SK-N-SH (cell line): ENCODE measurements at regions not wholly inside any gene's neighbourhood (a gene's known extent, or its start where the extent isn't known, plus 50 kb on each side); places are given as distances from the start of the nearest gene placed in this dataset.

Experiments used
- CTCF ChIA-PET: fragments of 300-600, 350-600 bp; formaldehyde crosslinking; extraction: SDS; loops from one replicate; lab custom pipeline; 2021; lab: Yijun Ruan, JAX
- POLR2A ChIA-PET: fragments of 350-600 bp; sonication (Branson Sonifier 250); formaldehyde crosslinking; extraction: SDS; loops from one replicate; lab custom pipeline; 2020; ENCODE audit warnings: antibody characterized with exemption, inconsistent platforms; lab: Yijun Ruan, JAX
- DNase-seq: peaks from one replicate; pipeline ENCODE4 v3.0.0; 2012
- H2AFZ ChIP-seq: fragments of 200-600 bp; sonication (generic); 2 replicates; pipeline ENCODE4 v1.8.1; 2016; ENCODE audit warnings: antibody characterized with exemption, mild to moderate bottlenecking, low read depth
- H3F3A ChIP-seq: fragments of 200-600 bp; sonication (generic); replicated peaks from 2 replicates; pipeline ENCODE3; 2016; ENCODE audit warnings: antibody characterized with exemption, mild to moderate bottlenecking; ENCODE audit not compliant: insufficient read depth
- H3K27ac ChIP-seq, 2 experiments: fragments of 200-500 bp in 1 of 2; fragments of 200-600 bp in 1 of 2; sonication (Bioruptor generic) in 1 of 2; sonication (generic), shearing (Covaris generic) in 1 of 2; 2 replicates each; pipeline versions ENCODE4 v1.5.1 to v1.6.1; 2014 to 2016; ENCODE audit warnings: low read depth in 2 of 2, inconsistent platforms in 1 of 2, low read length in 1 of 2, mild to moderate bottlenecking in 1 of 2, mixed read lengths in 1 of 2
- H3K27me3 ChIP-seq: fragments of 200-600 bp; sonication (generic), shearing (Covaris generic); 2 replicates; pipeline ENCODE4 v1.6.1; 2016; ENCODE audit warnings: mixed run types; ENCODE audit not compliant: insufficient read depth
- H3K36me3 ChIP-seq, 2 experiments: fragments of 200-500 bp in 1 of 2; fragments of 200-600 bp in 1 of 2; sonication (Bioruptor generic) in 1 of 2; sonication (generic) in 1 of 2; replicated peaks in 1 of 2; 2 replicates each; pipeline versions ENCODE3 to v1.5.1; 2014 to 2016; ENCODE audit warnings: low read length in 1 of 2, mild to moderate bottlenecking in 1 of 2; ENCODE audit not compliant: insufficient read depth in 2 of 2, control insufficient read depth in 1 of 2
- H3K4me1 ChIP-seq, 2 experiments: fragments of 200-500 bp in 1 of 2; fragments of 200-600 bp in 1 of 2; sonication (Bioruptor generic) in 1 of 2; sonication (generic), shearing (Covaris generic) in 1 of 2; 2 replicates each; pipeline versions ENCODE4 v1.5.1 to v1.6.1; 2014 to 2016; ENCODE audit warnings: low read depth in 1 of 2, low read length in 1 of 2, mixed run types in 1 of 2; ENCODE audit not compliant: insufficient read depth in 2 of 2, control insufficient read depth in 1 of 2
- H3K4me2 ChIP-seq: fragments of 200-600 bp; sonication (generic), shearing (Covaris generic); 2 replicates; pipeline ENCODE4 v1.6.1; 2017; ENCODE audit warnings: mixed run types
- H3K4me3 ChIP-seq, 2 experiments: fragments of 200-500 bp in 1 of 2; fragments of 200-600 bp in 1 of 2; sonication (Bioruptor generic) in 1 of 2; sonication (generic), shearing (Covaris generic) in 1 of 2; 2 replicates each; pipeline versions ENCODE4 v1.5.1 to v1.8.1; 2014 to 2016; ENCODE audit warnings: low read depth in 2 of 2, inconsistent platforms in 1 of 2, low read length in 1 of 2, mild to moderate bottlenecking in 1 of 2, mixed read lengths in 1 of 2, moderate library complexity in 1 of 2
- H3K79me2 ChIP-seq: fragments of 200-600 bp; sonication (generic); 2 replicates; pipeline ENCODE4 v1.8.1; 2017; ENCODE audit warnings: mild to moderate bottlenecking; ENCODE audit not compliant: insufficient read depth
- H3K9ac ChIP-seq: fragments of 200-600 bp; sonication (generic); 2 replicates; pipeline ENCODE4 v1.6.1; 2017; ENCODE audit warnings: mixed run types
- H3K9me2 ChIP-seq: fragments of 200-600 bp; sonication (generic); 2 replicates; pipeline ENCODE4 v1.6.1; 2017; ENCODE audit warnings: mixed run types
- H3K9me3 ChIP-seq: fragments of 200-600 bp; sonication (generic); 2 replicates; pipeline ENCODE4 v1.6.1; 2017; ENCODE audit warnings: mixed run types, mild to moderate bottlenecking, moderate library complexity
- H4K20me1 ChIP-seq: fragments of 200-600 bp; sonication (generic); 2 replicates; pipeline ENCODE4 v1.6.1; 2017; ENCODE audit warnings: mild to moderate bottlenecking, mixed run types; ENCODE audit not compliant: insufficient read depth
- CHD2 ChIP-seq: fragments of 150-350 bp; IDR thresholded peaks from 2 replicates; pipeline ENCODE4 v1.6.1; 2018; ENCODE audit warnings: low read length; ENCODE audit not compliant: partially characterized antibody
- FOXJ3 ChIP-seq: sonication (generic); formaldehyde crosslinking; IDR thresholded peaks from 2 replicates; pipeline ENCODE4 v1.5.1; 2020; ENCODE audit warnings: mild to moderate bottlenecking, missing genetic modification reagents
- GABPA ChIP-seq: IDR thresholded peaks from 2 replicates; pipeline ENCODE4 v1.4.0; 2012; ENCODE audit warnings: low read depth, mild to moderate bottlenecking
- MAX ChIP-seq: IDR thresholded peaks from 2 replicates; pipeline ENCODE4 v1.4.0; 2012; ENCODE audit warnings: low read depth
- MEF2A ChIP-seq: IDR thresholded peaks from 2 replicates; pipeline ENCODE4 v1.4.0; 2012; ENCODE audit warnings: low read depth, borderline replicate concordance
- NRF1 ChIP-seq: IDR thresholded peaks from 2 replicates; pipeline ENCODE4 v1.6.1; 2012; ENCODE audit warnings: low read depth, mild to moderate bottlenecking, low read length
- PBX3 ChIP-seq: IDR thresholded peaks from 2 replicates; pipeline ENCODE4; 2012
- POLR2AphosphoS5 ChIP-seq: IDR thresholded peaks from 2 replicates; pipeline ENCODE4 v1.6.1; 2012; ENCODE audit warnings: low read depth, low read length
- TAF1 ChIP-seq: IDR thresholded peaks from 2 replicates; pipeline ENCODE4 v1.6.1; 2012; ENCODE audit warnings: low read depth, mild to moderate bottlenecking, low read length, moderate library complexity, borderline replicate concordance
- TEAD4 ChIP-seq: IDR thresholded peaks from 2 replicates; pipeline ENCODE4 v1.4.0; 2012; ENCODE audit warnings: mild to moderate bottlenecking, borderline replicate concordance; ENCODE audit not compliant: insufficient read depth
- WGBS: methylation state at CpG from one replicate; pipeline ENCODE4 v1.1.6; 2017; ENCODE audit warnings: low lambda C conversion rate; 5-methylcytosine and 5-hydroxymethylcytosine counted together
- TF ChIP-seq, protein P1 (sequence below): fragments of 150-350 bp; IDR thresholded peaks from 2 replicates; pipeline ENCODE4 v1.6.1; 2016; ENCODE audit warnings: mild to moderate bottlenecking, low read depth, low read length
- TF ChIP-seq, protein P2 (sequence below): IDR thresholded peaks from 2 replicates; pipeline ENCODE4 v1.6.1; 2012; ENCODE audit warnings: mild to moderate bottlenecking, low read depth, low read length, moderate library complexity

DNA sequence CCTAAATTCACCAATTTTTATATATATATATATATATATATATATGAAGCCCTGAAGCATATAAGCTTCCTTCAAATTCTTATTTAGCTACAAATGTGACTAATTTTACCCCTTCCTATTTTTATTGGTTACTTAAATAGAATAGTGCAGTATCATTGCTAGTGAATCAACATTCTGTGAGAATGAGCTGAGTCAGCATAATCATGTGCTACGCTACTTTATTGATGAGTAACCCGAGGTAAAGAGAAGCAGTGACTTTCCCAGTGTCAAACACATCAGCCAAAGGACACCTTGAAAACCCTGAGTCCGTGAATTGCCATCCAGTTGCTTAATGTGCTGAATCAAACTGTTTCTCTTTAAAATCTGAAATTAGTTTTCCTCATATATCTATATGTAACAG is 546.2 kb downstream of the DMRTA1 start:
- H3F3A ChIP-seq, result no peaks in the 10 kb centered on the region
- ChIA-PET CTCF (no interaction called here), POLR2A (no interaction called here)
- no peak overlapping the region for H2AFZ ChIP-seq
- H3K9me3 ChIP-seq, result no peaks in the 10 kb centered on the region
- no peaks in the 10 kb centered on the region for H3K9me2 ChIP-seq
- no peaks in the 10 kb centered on the region for H3K36me3 ChIP-seq
- no peaks in the 10 kb centered on the region for H3K79me2 ChIP-seq
- DNase-seq, result no peak
- H3K4me1 ChIP-seq, result no peaks in the 10 kb centered on the region
- TF ChIP-seq MAX, result no peak
- no peak for TF ChIP-seq FOXJ3 (CRISPR knock-in tag)
- TF ChIP-seq, protein P1, sequence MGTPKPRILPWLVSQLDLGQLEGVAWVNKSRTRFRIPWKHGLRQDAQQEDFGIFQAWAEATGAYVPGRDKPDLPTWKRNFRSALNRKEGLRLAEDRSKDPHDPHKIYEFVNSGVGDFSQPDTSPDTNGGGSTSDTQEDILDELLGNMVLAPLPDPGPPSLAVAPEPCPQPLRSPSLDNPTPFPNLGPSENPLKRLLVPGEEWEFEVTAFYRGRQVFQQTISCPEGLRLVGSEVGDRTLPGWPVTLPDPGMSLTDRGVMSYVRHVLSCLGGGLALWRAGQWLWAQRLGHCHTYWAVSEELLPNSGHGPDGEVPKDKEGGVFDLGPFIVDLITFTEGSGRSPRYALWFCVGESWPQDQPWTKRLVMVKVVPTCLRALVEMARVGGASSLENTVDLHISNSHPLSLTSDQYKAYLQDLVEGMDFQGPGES, result no peak
- TF ChIP-seq TEAD4, result no peak
- TF ChIP-seq, protein P2, sequence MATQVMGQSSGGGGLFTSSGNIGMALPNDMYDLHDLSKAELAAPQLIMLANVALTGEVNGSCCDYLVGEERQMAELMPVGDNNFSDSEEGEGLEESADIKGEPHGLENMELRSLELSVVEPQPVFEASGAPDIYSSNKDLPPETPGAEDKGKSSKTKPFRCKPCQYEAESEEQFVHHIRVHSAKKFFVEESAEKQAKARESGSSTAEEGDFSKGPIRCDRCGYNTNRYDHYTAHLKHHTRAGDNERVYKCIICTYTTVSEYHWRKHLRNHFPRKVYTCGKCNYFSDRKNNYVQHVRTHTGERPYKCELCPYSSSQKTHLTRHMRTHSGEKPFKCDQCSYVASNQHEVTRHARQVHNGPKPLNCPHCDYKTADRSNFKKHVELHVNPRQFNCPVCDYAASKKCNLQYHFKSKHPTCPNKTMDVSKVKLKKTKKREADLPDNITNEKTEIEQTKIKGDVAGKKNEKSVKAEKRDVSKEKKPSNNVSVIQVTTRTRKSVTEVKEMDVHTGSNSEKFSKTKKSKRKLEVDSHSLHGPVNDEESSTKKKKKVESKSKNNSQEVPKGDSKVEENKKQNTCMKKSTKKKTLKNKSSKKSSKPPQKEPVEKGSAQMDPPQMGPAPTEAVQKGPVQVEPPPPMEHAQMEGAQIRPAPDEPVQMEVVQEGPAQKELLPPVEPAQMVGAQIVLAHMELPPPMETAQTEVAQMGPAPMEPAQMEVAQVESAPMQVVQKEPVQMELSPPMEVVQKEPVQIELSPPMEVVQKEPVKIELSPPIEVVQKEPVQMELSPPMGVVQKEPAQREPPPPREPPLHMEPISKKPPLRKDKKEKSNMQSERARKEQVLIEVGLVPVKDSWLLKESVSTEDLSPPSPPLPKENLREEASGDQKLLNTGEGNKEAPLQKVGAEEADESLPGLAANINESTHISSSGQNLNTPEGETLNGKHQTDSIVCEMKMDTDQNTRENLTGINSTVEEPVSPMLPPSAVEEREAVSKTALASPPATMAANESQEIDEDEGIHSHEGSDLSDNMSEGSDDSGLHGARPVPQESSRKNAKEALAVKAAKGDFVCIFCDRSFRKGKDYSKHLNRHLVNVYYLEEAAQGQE, result no peak
- TF ChIP-seq POLR2AphosphoS5, result no peak
- no peak for TF ChIP-seq CHD2
- TF ChIP-seq PBX3, result no peak
- TF ChIP-seq NRF1, result no peak
- TF ChIP-seq GABPA, result no peak
- no peak for TF ChIP-seq MEF2A
- H3K27me3 ChIP-seq, result no peaks in the 10 kb centered on the region
- no peaks in the 10 kb centered on the region for H4K20me1 ChIP-seq
- no peak overlapping the region for H3K27ac ChIP-seq
- H3K9ac ChIP-seq, result no peak overlapping the region
- WGBS, result 2% methylated on average over 3 of the region's 3 CpGs
- no peak overlapping the region for H3K4me3 ChIP-seq
- H3K4me2 ChIP-seq, result no peak overlapping the region

DNA sequence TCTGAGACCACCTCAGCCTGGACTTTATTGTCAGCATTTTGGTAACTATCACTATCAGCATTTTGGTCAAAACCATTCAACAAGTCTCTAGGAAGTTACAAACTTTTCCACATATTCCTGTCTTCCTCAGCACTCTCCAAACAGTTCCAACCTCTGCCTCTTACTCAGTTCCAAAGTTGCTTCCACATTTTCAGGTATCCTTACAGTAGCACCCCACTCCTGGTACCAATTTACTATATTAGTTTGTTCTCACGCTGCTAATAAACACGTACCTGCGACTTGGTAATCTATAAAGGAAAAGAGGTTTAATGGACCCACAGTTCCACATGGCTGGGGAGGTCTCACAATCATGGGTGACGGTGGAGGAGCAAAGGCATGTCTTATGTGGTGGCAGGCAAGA is 551.3 kb downstream of the DMRTA1 start:
- H4K20me1 ChIP-seq, result no peaks in the 10 kb centered on the region
- WGBS, result 7% methylated on average over 4 of the region's 4 CpGs
- H2AFZ ChIP-seq, result no peak overlapping the region
- no peaks in the 10 kb centered on the region for H3K36me3 ChIP-seq
- H3F3A ChIP-seq, result no peaks in the 10 kb centered on the region
- no peaks in the 10 kb centered on the region for H3K4me1 ChIP-seq
- no peaks in the 10 kb centered on the region for H3K9me2 ChIP-seq
- no peak for DNase-seq
- no peak overlapping the region for H3K4me2 ChIP-seq
- no peak overlapping the region for H3K27ac ChIP-seq
- H3K9me3 ChIP-seq, result no peaks in the 10 kb centered on the region; the same call in 1 of the 2 replicates
- H3K27me3 ChIP-seq, result no peaks in the 10 kb centered on the region
- TF ChIP-seq TEAD4 (no peak), TAF1 (no peak)
- H3K4me3 ChIP-seq, result no peak overlapping the region
- ChIA-PET POLR2A (no interaction called here), CTCF (no interaction called here)
- H3K79me2 ChIP-seq, result no peaks in the 10 kb centered on the region
- H3K9ac ChIP-seq, result no peak overlapping the region
